ENCODE measurements at regions not wholly inside any gene's neighbourhood (a gene's known extent, or its start where the extent isn't known, plus 50 kb on each side); places are given as distances from the start of the nearest gene placed in this dataset.

- DNase-seq, result no peak
Observed at GRCh38 chr2:146239392-146240135, 1605.3 kb upstream of the ACVR2A start.

- no peak for DNase-seq
Observed at GRCh38 chr2:146238254-146238966, 1606.4 kb upstream of the ACVR2A start.

- DNase-seq, result no peak
Observed at GRCh38 chr2:146235158-146235557, 1609.7 kb upstream of the ACVR2A start.

GRCh38 chr2:146229508-146230155 lies 1615.2 kb upstream of the ACVR2A start:
- DNase-seq, result no peak

GRCh38 chr2:146228466-146229058 lies 1616.3 kb upstream of the ACVR2A start:
- DNase-seq, result no peak

DNA sequence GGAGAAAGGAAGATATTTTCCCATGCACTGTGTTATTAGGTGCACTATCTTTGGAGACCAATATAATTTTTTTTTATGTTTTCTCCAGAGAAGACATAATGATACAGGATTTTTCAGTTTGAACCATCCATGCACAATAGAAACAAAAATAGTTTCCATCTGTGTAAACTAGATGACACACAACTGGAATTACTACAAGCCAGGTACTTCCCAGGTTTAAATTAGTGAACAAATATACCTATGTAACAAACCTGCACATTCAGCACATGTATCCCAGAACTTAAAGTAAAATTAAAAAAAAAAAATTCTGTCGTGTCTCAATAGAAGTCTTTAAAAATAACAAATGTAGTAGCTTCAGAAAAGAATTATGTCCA lies 1616.8 kb upstream of the ACVR2A start:
- DNase-seq, result no peak

DNA sequence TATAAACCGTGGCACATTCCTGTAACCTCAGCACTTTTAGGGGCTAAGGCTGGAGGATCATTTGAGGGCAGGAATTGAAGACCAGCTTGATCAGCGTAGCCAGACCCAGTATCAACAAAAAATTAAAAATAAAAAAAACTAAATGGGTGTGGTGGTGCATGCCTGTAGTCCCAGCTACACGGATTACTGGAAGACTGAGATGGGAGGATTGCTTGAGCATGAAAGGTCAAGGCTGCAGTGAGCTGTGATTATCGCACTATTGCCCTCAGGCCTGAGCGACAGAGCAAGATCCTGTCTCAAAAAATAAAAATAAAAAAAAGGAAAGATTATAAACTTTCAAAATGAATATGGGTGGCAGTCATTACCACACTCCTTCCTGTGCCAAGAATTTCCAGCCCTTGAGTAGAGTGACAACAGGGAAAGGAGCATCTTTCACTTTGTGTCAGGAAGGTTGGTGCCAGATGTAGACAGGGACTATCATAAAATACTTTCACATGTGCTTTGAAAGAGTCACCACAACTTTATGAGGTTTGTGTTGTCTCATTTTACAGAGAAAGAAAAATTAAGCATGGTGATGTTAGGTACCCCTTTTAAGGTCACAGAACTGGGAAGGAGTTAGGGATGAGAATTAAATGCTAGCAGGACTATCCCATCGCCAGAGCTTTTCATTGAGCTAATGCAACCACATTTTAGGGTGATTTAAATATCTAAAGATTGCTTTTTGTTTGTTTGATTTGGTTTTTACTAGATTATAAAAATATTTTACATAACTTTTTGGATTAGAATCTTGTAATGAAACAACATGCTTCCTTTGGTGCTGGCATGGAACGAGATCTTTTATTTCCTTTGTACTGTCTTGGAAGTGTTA lies 1617.4 kb upstream of the ACVR2A start:
- DNase-seq, result no peak

- DNase-seq, result no peak
Observed at GRCh38 chr2:146226077-146226476, 1618.8 kb upstream of the ACVR2A start.

- DNase-seq, result no peak
Observed at GRCh38 chr2:146221826-146222225, 1623.0 kb upstream of the ACVR2A start.

- no peak for DNase-seq
Observed at GRCh38 chr2:146220957-146221356, 1623.9 kb upstream of the ACVR2A start.

GRCh38 chr2:146214394-146214929 lies 1630.4 kb upstream of the ACVR2A start:
- DNase-seq, result no peak

- DNase-seq, result no peak
Observed at GRCh38 chr2:146213674-146214073, 1631.2 kb upstream of the ACVR2A start.

DNA sequence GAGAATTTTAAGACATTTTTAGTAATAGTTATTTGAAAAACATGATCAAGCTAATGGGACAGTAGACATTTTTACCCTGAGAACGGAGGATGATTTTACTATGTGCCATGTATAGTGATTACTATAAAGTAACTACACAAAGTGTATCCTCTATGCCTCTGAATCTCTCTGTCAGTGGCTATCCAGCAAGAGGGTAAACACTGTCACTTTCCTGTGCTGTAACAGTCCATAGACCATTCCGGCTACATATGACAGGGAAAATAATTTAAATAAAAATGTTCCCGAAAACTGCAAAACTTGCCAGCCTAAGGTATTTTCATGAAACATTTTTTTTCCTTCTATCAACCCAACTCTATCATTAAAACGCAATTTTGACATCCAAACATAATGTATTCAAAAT lies 1632.2 kb upstream of the ACVR2A start:
- no peak for DNase-seq

DNA sequence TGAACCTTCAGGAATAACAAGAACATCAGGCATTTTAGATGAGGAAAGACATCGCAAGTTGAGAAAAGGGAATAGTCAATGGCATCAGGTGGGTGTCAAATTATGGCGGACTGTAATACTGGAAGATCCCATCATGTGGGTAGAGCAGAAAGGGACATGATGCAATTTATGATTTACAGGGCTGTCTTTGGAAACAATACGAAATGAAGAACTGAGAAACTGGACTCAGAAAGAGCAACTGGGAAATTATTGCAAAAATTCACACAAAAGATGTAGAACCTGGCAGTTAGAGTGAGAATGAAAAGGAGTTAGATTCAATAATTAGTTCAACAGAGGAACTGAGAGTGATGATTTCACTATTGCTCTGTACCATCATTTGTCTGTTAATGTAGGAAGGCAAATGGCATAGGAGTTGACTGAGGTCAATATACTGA lies 1635.0 kb upstream of the ACVR2A start:
- DNase-seq, result no peak

- no peak for DNase-seq
Observed at GRCh38 chr2:146207901-146208300, 1636.9 kb upstream of the ACVR2A start.

DNA sequence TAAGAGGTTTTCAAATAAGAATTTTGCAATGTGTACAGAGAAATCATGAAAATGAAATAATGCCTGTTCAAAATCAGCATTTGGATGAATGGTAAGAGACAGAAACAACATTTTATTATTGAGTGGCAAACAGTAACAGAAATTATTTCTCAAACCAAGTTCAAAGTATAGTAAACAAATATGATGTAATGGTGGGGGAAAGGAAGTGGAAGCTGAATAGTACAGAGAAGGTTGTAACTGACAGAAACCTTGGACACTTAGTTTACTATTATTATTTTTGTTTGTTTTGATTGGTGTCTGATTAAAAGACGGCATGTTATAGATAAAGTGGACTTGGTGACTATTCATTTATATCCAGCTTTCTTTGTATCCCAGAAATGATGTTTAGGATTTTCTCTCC lies 1637.4 kb upstream of the ACVR2A start:
- no peak for DNase-seq

GRCh38 chr2:146203064-146203624 lies 1641.7 kb upstream of the ACVR2A start:
- no peak for DNase-seq

- no peak for DNase-seq
Observed at GRCh38 chr2:146193619-146194018, 1651.2 kb upstream of the ACVR2A start.

- DNase-seq, result no peak
Observed at GRCh38 chr2:146189541-146189940, 1655.3 kb upstream of the ACVR2A start.

GRCh38 chr2:146173934-146174333 lies 1654.0 kb upstream of the ZEB2 start:
- DNase-seq, result no peak

DNA sequence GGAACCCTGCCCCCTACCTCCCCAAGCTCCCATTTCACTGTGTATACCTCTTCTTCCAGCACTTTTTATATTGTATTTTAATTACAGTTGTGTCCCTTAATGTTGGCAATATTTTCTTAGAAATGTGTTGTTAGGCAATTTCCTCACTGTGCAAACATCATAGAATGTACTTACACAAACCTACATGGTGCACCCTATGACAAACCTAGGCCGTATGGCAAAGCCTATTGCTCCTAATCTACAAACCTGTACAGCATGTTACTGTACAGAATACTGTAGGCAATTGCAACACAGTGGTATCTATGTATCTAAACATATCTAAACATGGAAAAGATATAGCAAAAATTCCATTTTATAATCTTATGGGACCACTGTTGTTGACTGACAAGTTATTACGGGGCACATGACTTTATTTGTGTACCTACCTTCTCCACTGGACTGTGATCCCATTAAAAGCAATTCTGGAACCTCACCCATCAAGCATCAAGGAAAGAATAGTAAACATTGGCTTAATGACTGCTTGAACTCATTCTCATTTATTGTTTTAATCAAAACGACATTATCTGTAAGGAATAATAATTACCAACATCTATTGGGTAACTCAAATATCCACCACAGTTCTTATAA lies 1641.5 kb upstream of the ZEB2 start:
- DNase-seq, result no peak

Measured in islet precursor cell (in vitro differentiated cells).